ENCODE measurements at regions not wholly inside any gene's neighbourhood (a gene's known extent, or its start where the extent isn't known, plus 50 kb on each side); places are given as distances from the start of the nearest gene placed in this dataset.
"Not testable (repeated sequence)": the region's sequence is repeated elsewhere in the genome, so short reads cannot be mapped to it uniquely, and the experiment has no call there.

DNA sequence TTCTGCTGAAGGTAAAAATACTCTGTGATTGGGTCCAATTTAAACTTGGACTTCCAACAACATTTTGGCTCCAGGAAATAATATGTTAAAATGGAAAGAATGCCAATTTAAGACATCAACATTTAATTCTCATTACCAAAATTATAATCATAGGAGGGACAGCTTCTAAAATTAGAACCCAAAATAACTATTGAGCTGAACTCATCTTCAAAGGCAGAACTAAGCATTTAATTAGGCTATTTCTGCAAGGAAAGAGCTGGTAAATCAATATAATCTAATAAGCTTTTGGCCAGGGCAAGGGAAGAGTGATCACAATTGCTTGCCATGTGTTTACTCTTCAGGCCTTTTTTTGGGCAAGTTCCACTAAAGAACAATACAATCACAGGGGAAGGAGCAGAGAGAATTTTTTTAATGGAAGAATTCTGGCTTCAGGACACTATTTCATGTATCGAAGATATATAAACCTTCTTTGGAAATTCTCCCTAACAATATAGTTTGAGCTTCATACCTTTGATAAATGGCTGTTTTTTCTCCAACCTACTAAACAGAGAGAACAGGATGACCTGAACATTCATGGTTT is 133.1 kb upstream of the PTBP2 start:
- Histone ChIP-seq H3K27ac (ENCODE audit: low read depth in 1 of 2, low read length in 2 of 2) (no peak overlapping the region), H3K4me1 (ENCODE audit: control insufficient read depth in 4 of 4, insufficient read depth in 4 of 4, low read length in 3 of 4) (no peaks in the 10 kb centered on the region), H3K27me3 (ENCODE audit: control insufficient read depth in 4 of 4, insufficient read depth in 4 of 4, low read length in 3 of 4) (no peaks in the 10 kb centered on the region), H3K9me3 (ENCODE audit: control insufficient read depth in 4 of 4, low read length in 3 of 4) (no peaks in the 10 kb centered on the region), H3K4me3 (ENCODE audit: low read depth in 1 of 3, low read length in 3 of 3) (no peak overlapping the region), H3K9ac (ENCODE audit: low read depth in 1 of 2, low read length in 2 of 2) (no peak overlapping the region), H3K36me3 (ENCODE audit: control insufficient read depth in 4 of 4, insufficient read depth in 3 of 4, low read depth in 1 of 4, low read length in 3 of 4) (no peaks in the 10 kb centered on the region)
- 92% methylated on average over 1 of the region's 1 CpG for WGBS
- DNase-seq (ENCODE audit: low spot score): no peak
- TF ChIP-seq FOXA1 (IDR thresholded peaks at IDR 0.05) (no peak), EGR1 (IDR thresholded peaks at IDR 0.05; ENCODE audit: low read depth in 2 of 2) (no peak), FOXA2 (IDR thresholded peaks at IDR 0.05) (no peak), JUND (IDR thresholded peaks at IDR 0.05) (no peak)
- TF ChIP-seq, protein P1, sequence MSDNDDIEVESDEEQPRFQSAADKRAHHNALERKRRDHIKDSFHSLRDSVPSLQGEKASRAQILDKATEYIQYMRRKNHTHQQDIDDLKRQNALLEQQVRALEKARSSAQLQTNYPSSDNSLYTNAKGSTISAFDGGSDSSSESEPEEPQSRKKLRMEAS (IDR thresholded peaks at IDR 0.05): no peak
- TF ChIP-seq, protein P2, sequence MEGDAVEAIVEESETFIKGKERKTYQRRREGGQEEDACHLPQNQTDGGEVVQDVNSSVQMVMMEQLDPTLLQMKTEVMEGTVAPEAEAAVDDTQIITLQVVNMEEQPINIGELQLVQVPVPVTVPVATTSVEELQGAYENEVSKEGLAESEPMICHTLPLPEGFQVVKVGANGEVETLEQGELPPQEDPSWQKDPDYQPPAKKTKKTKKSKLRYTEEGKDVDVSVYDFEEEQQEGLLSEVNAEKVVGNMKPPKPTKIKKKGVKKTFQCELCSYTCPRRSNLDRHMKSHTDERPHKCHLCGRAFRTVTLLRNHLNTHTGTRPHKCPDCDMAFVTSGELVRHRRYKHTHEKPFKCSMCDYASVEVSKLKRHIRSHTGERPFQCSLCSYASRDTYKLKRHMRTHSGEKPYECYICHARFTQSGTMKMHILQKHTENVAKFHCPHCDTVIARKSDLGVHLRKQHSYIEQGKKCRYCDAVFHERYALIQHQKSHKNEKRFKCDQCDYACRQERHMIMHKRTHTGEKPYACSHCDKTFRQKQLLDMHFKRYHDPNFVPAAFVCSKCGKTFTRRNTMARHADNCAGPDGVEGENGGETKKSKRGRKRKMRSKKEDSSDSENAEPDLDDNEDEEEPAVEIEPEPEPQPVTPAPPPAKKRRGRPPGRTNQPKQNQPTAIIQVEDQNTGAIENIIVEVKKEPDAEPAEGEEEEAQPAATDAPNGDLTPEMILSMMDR (IDR thresholded peaks at IDR 0.05; ENCODE audit: low read depth, low read length, missing input control): no peak

DNA sequence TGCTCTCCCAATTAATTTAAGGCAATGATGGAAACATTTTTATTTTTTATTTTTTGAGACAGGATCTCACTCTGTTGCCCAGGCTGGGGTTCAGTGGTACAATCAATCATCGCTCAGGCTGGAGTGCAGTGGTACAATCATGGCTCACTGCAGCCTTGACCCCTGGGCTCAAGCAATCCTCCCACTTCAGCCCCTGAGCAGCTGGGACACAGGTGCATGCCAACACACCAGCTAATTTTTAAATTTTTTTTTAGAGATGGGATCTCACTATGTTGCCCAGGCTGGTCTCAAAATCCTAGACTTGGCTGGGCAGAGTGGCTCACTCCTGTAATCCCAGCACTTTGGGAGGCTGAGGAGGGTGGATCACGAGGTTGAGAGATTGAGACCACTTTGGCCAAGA is 126.1 kb upstream of the PTBP2 start:
- not testable (repeated sequence) for H3K4me1 ChIP-seq (ENCODE audit: control insufficient read depth in 4 of 4, insufficient read depth in 4 of 4, low read length in 3 of 4); H3K27ac ChIP-seq (ENCODE audit: low read depth in 1 of 2, low read length in 2 of 2); H3K4me3 ChIP-seq (ENCODE audit: low read depth in 1 of 3, low read length in 3 of 3); H3K9me3 ChIP-seq (ENCODE audit: control insufficient read depth in 4 of 4, low read length in 3 of 4); DNase-seq (ENCODE audit: low spot score); H3K36me3 ChIP-seq (ENCODE audit: control insufficient read depth in 4 of 4, insufficient read depth in 3 of 4, low read depth in 1 of 4, low read length in 3 of 4); H3K27me3 ChIP-seq (ENCODE audit: control insufficient read depth in 4 of 4, insufficient read depth in 4 of 4, low read length in 3 of 4); H3K9ac ChIP-seq (ENCODE audit: low read depth in 1 of 2, low read length in 2 of 2)
- WGBS: 82% methylated on average over 2 of the region's 2 CpGs

DNA sequence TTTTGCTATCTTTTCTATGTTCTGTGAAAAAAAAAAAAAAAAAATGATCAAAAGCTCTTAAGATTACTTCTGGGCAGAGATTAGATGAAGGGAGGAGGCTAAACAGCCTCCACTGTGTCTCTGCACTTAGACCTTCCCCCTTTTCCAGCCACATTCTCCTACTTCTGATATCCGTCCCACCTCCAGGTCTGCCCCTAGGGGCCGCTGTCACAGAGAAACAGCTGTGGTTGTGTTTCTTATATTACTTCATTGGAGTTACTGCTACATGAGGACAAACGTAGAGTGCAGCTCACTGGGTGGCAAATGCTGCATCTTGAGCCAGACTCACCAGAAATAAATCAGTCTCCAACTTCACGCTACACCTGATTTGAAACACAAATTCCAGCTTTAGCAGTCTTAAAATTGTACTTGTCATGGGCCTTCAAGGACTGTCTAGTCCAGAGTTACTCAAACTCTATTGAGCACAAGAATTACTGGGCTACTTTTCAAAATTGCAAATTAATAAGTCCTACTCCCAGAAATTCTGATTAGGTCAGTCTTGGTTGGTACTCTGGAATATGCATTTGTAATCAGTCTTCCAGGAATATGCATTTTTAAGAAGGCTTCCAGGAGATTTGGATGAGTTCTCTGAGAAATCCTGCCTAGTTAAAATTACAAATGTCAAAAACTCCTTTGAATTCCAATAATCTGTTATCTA is 125.2 kb upstream of the PTBP2 start:
- H3K4me1 ChIP-seq (ENCODE audit: control insufficient read depth in 4 of 4, insufficient read depth in 4 of 4, low read length in 3 of 4): no peaks in the 10 kb centered on the region
- 41% methylated on average over 4 of the region's 4 CpGs for WGBS
- no peak for DNase-seq (ENCODE audit: low spot score)
- H3K36me3 ChIP-seq (ENCODE audit: control insufficient read depth in 4 of 4, insufficient read depth in 3 of 4, low read depth in 1 of 4, low read length in 3 of 4): no peaks in the 10 kb centered on the region
- TF ChIP-seq TAF1 (conservative IDR thresholded peaks at IDR 0.05) (no peak), RAD21 (IDR thresholded peaks at IDR 0.05) (peak; percentile 47 to 73)
- TF ChIP-seq, protein P2 (IDR thresholded peaks at IDR 0.05; ENCODE audit: low read depth, low read length, missing input control): peak; percentile 44
- no peaks in the 10 kb centered on the region for H3K27me3 ChIP-seq (ENCODE audit: control insufficient read depth in 4 of 4, insufficient read depth in 4 of 4, low read length in 3 of 4)
- H3K9ac ChIP-seq (ENCODE audit: low read depth in 1 of 2, low read length in 2 of 2): no peak overlapping the region
- H3K9me3 ChIP-seq (ENCODE audit: control insufficient read depth in 4 of 4, low read length in 3 of 4): no peaks in the 10 kb centered on the region
- no peak overlapping the region for H3K4me3 ChIP-seq (ENCODE audit: low read depth in 1 of 3, low read length in 3 of 3)
- no peak overlapping the region for H3K27ac ChIP-seq (ENCODE audit: low read depth in 1 of 2, low read length in 2 of 2)

Data from liver (tissue), 8 donors.